ENCODE measurements at regions not wholly inside any gene's neighbourhood (a gene's known extent, or its start where the extent isn't known, plus 50 kb on each side); places are given as distances from the start of the nearest gene placed in this dataset.

- TF ChIP-seq CTCF (IDR thresholded peaks at IDR 0.05) (no peak), POLR2A (IDR thresholded peaks at IDR 0.05) (no peak)
These were observed 358.5 kb downstream of the WDR72 start for GRCh38 chr15:53400986-53401385.

Measured in uterus (tissue), 2 donors.